ENCODE measurements at regions not wholly inside any gene's neighbourhood (a gene's known extent, or its start where the extent isn't known, plus 50 kb on each side); places are given as distances from the start of the nearest gene placed in this dataset.

DNA sequence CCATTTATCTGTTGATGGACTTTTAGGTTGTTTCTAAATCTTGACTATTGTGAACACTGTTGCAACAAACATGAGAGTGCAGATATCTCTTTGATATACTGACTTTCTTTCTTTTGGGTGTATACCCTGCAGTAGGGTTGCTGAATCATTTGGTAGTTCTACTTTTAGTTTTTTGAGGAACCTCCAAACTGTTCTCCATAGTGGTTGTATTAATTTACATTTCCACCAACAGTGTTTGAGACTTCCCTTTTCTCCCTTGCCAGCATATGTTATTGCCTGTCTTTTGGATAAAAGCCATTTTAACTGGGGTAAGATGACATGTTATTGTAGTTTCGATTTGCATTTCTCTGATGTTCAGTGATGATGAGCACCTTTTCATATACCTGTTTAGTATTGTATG, 330.0 kb downstream of the DDX10 start:
- DNase-seq (ENCODE audit: low spot score) = no peak
- TF ChIP-seq CTCF (IDR thresholded peaks at IDR 0.05; ENCODE audit: extremely low read depth, insufficient read depth, missing control alignments) = no peak
- in situ Hi-C loops (cut with MboI; ENCODE audit: low pct_unique_long_range_greater_than_20kb, low sequenced_read_pairs, unreplicated experiment) = no loop called here

DNA sequence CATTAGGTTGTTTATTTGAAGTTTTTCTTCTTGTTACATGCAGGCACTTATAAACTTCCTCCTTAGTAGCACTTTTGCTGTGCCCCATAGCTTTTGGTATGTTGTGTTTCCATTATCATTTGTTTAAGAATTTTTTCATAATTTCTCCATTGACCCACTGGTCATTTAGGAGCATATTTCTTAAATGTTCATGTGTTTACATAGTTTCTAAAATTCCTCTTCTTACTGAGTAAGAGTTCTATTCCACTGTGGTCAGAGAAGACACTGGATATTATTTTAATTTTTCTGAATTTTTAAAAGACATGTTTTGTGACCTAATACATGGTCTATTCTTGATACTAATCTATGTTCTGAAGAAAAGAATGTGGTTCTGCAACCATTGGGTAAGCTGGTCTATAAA, 333.0 kb downstream of the DDX10 start:
- TF ChIP-seq CTCF (IDR thresholded peaks at IDR 0.05; ENCODE audit: extremely low read depth, insufficient read depth, missing control alignments) = no peak
- in situ Hi-C loops (cut with MboI; ENCODE audit: low pct_unique_long_range_greater_than_20kb, low sequenced_read_pairs, unreplicated experiment) = no loop called here
- DNase-seq (ENCODE audit: low spot score) = no peak

DNA sequence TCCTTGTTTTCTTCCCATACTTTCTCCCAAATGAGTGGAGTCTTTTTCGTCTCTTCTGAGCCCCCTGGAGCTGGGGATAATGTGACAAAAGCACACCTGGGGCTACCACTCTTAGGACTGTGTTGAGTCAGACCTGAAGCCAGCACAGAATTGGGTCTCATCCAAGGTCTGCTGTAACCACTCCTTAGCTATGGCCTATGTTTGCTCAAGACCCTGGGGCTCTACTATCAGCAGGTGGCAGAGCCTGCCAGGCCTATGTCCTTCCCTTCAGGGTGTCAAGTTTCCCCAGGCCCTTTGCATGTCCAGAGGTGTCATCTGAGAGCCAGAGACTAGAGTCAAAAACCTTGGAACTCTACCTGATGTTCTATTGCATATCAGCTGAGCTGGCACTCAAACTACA, 335.7 kb downstream of the DDX10 start:
- DNase-seq (ENCODE audit: low spot score) = no peak
- in situ Hi-C loops (cut with MboI; ENCODE audit: low pct_unique_long_range_greater_than_20kb, low sequenced_read_pairs, unreplicated experiment) = no loop called here
- no peak for TF ChIP-seq CTCF (IDR thresholded peaks at IDR 0.05; ENCODE audit: extremely low read depth, insufficient read depth, missing control alignments)

- no peak for TF ChIP-seq CTCF (IDR thresholded peaks at IDR 0.05; ENCODE audit: extremely low read depth, insufficient read depth, missing control alignments)
- in situ Hi-C loops (cut with MboI; ENCODE audit: low pct_unique_long_range_greater_than_20kb, low sequenced_read_pairs, unreplicated experiment) = no loop called here
- DNase-seq (ENCODE audit: low spot score) = no peak
These were observed 336.7 kb downstream of the DDX10 start for GRCh38 chr11:109001585-109001984.

DNA sequence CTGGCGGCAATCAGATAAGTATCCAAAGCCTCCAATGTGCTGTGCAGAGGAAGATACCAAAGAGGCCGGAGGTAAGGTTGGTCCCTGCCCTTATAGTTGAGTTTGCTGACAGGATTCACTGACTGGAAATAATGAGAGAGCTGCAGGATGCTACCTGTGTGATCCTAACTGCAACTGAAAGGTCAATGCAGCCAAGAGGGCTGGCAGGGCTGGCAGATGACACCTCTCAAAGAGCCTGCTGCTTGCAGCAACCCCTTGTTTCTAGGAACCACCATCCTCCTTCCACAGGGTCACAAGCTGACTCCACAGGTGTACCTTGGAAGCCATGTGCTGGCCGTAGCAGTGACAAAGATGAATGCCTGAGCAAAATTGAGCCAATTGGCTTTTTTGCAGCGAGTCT, 348.1 kb downstream of the DDX10 start:
- no peak for TF ChIP-seq CTCF (IDR thresholded peaks at IDR 0.05; ENCODE audit: extremely low read depth, insufficient read depth, missing control alignments)
- in situ Hi-C loops (cut with MboI; ENCODE audit: low pct_unique_long_range_greater_than_20kb, low sequenced_read_pairs, unreplicated experiment) = no loop called here
- DNase-seq (ENCODE audit: low spot score) = no peak

GRCh38 chr11:109015283-109015682, 350.4 kb downstream of the DDX10 start:
- DNase-seq (ENCODE audit: low spot score) = no peak
- TF ChIP-seq CTCF (IDR thresholded peaks at IDR 0.05; ENCODE audit: extremely low read depth, insufficient read depth, missing control alignments) = no peak

DNA sequence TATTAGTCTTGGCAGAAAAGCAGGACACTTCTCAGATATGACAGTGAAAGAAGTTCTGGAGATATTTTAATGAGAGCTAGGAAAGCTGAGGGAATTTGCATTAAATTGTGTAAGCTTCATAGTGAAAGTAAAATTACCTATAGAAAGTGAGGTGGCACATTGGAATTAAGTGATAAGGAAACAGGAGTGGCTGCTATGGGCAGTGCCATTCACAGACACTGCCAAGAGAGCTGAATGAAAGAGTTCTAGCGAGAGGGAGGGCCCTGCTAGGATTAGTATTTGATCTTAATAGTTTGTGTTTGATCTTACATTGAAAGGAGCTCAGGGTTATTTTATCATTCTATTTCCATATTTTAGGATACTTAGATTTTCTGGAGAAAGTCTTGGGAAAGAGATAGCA, 351.9 kb downstream of the DDX10 start:
- in situ Hi-C loops (cut with MboI; ENCODE audit: low pct_unique_long_range_greater_than_20kb, low sequenced_read_pairs, unreplicated experiment) = no loop called here
- no peak for TF ChIP-seq CTCF (IDR thresholded peaks at IDR 0.05; ENCODE audit: extremely low read depth, insufficient read depth, missing control alignments)
- DNase-seq (ENCODE audit: low spot score) = no peak

More at GRCh38 chr11:109015283-109015682, 350.4 kb downstream of the DDX10 start:
- in situ Hi-C loops (cut with MboI; ENCODE audit: low pct_unique_long_range_greater_than_20kb, low sequenced_read_pairs, unreplicated experiment) = no loop called here
